GM18909 (cell line): ENCODE measurements at regions not wholly inside any gene's neighbourhood (a gene's known extent, or its start where the extent isn't known, plus 50 kb on each side); places are given as distances from the start of the nearest gene placed in this dataset.

Experiments used
- ATAC-seq: cut with Tn5 transposase; IDR thresholded peaks from one replicate; pipeline ENCODE4 v1.9.1; 2021; ENCODE audit warnings: mild to moderate bottlenecking; ENCODE audit not compliant: unreplicated experiment, poor library complexity

GRCh38 chr5:143870362-143870761 is 58.4 kb downstream of the HMHB1 start:
- ATAC-seq = no peak

GRCh38 chr5:143870871-143871632 is 59.1 kb downstream of the HMHB1 start:
- no peak for ATAC-seq

- ATAC-seq = no peak
Measured at GRCh38 chr5:143871672-143872071, 59.7 kb downstream of the HMHB1 start.

- ATAC-seq = no peak
Measured at GRCh38 chr5:143874312-143874711, 62.4 kb downstream of the HMHB1 start.

- ATAC-seq = no peak
Measured at GRCh38 chr5:143877196-143877595, 65.2 kb downstream of the HMHB1 start.

GRCh38 chr5:143878430-143878829 is 66.5 kb downstream of the HMHB1 start:
- no peak for ATAC-seq

GRCh38 chr5:143879646-143880045 is 67.7 kb downstream of the HMHB1 start:
- no peak for ATAC-seq

GRCh38 chr5:143880178-143880577 is 68.2 kb downstream of the HMHB1 start:
- no peak for ATAC-seq

GRCh38 chr5:143882520-143882919 is 70.6 kb downstream of the HMHB1 start:
- ATAC-seq = no peak

GRCh38 chr5:143886096-143886495 is 74.1 kb downstream of the HMHB1 start:
- no peak for ATAC-seq

- ATAC-seq = no peak
Measured at GRCh38 chr5:143886651-143887638, 75.0 kb downstream of the HMHB1 start.

- ATAC-seq = no peak
Measured at GRCh38 chr5:143887903-143888665, 76.1 kb downstream of the HMHB1 start.

- no peak for ATAC-seq
Measured at GRCh38 chr5:143888912-143889311, 77.0 kb downstream of the HMHB1 start.

- ATAC-seq = no peak
Measured at GRCh38 chr5:143889986-143890385, 78.0 kb downstream of the HMHB1 start.

- no peak for ATAC-seq
Measured at GRCh38 chr5:143890487-143890886, 78.5 kb downstream of the HMHB1 start.

- no peak for ATAC-seq
Measured at GRCh38 chr5:143892271-143892670, 80.3 kb downstream of the HMHB1 start.

GRCh38 chr5:143892908-143893307 is 80.9 kb downstream of the HMHB1 start:
- ATAC-seq = no peak

GRCh38 chr5:143893638-143894037 is 81.7 kb downstream of the HMHB1 start:
- no peak for ATAC-seq

- ATAC-seq = no peak
Measured at GRCh38 chr5:143896516-143896915, 84.6 kb downstream of the HMHB1 start.

GRCh38 chr5:143896966-143897365 is 85.0 kb downstream of the HMHB1 start:
- no peak for ATAC-seq

- ATAC-seq = no peak
Measured at GRCh38 chr5:143898381-143898780, 86.4 kb downstream of the HMHB1 start.
